BLaER1 (cell line): ENCODE measurements at regions not wholly inside any gene's neighbourhood (a gene's known extent, or its start where the extent isn't known, plus 50 kb on each side); places are given as distances from the start of the nearest gene placed in this dataset.
"Not testable (repeated sequence)": the region's sequence is repeated elsewhere in the genome, so short reads cannot be mapped to it uniquely, and the experiment has no call there.

ENCODE experiments used
- H3K27ac ChIP-seq: shearing (Covaris generic); formaldehyde crosslinking; 2 replicates; pipeline ENCODE4 v1.8.1; 2022
- H3K27me3 ChIP-seq: shearing (Covaris generic); formaldehyde crosslinking; 2 replicates; pipeline ENCODE4 v1.8.1; 2022
- H3K36me3 ChIP-seq: shearing (Covaris generic); formaldehyde crosslinking; 2 replicates; pipeline ENCODE4 v1.8.1; 2022
- H3K4me1 ChIP-seq: shearing (Covaris generic); formaldehyde crosslinking; 2 replicates; pipeline ENCODE4 v1.8.1; 2022
- H3K4me2 ChIP-seq: shearing (Covaris generic); formaldehyde crosslinking; 2 replicates; pipeline ENCODE4 v1.8.1; 2022
- H3K4me3 ChIP-seq: shearing (Covaris generic); formaldehyde crosslinking; 2 replicates; pipeline ENCODE4 v1.8.1; 2022
- H3K9ac ChIP-seq: shearing (Covaris generic); formaldehyde crosslinking; 2 replicates; pipeline ENCODE4 v1.8.1; 2022
- H3K9me3 ChIP-seq: shearing (Covaris generic); formaldehyde crosslinking; 2 replicates; pipeline ENCODE4 v1.8.1; 2022
- H4K20me1 ChIP-seq: shearing (Covaris generic); formaldehyde crosslinking; 2 replicates; pipeline ENCODE4 v1.8.1; 2022
- Cebpa-rat ChIP-seq: shearing (Covaris generic); IDR thresholded peaks from 2 replicates; pipeline ENCODE4 v1.8.1; 2022

- H3K27me3 ChIP-seq, result no peaks in the 10 kb centered on the region
- no peaks in the 10 kb centered on the region for H3K36me3 ChIP-seq
- H4K20me1 ChIP-seq, result no peaks in the 10 kb centered on the region
- no peak overlapping the region for H3K27ac ChIP-seq
- no peak overlapping the region for H3K4me3 ChIP-seq
- peaks cover 5% of the 10 kb centered on the region; the same call in 1 of the 2 replicates for H3K9me3 ChIP-seq
- no peak for TF ChIP-seq Cebpa-rat
- H3K4me1 ChIP-seq, result peaks cover 14% of the 10 kb centered on the region
- H3K9ac ChIP-seq, result no peak overlapping the region
- H3K4me2 ChIP-seq, result no peak overlapping the region
Observed at GRCh38 chr5:124952079-124952478, 205.6 kb upstream of the ZNF608 start.

GRCh38 chr5:124952566-124952965 is 206.1 kb upstream of the ZNF608 start:
- H3K4me2 ChIP-seq, result no peak overlapping the region
- H3K4me3 ChIP-seq, result no peak overlapping the region
- H3K27me3 ChIP-seq, result no peaks in the 10 kb centered on the region

GRCh38 chr5:124954784-124955183 is 208.3 kb upstream of the ZNF608 start:
- Histone ChIP-seq H3K4me2 (no peak overlapping the region), H4K20me1 (no peaks in the 10 kb centered on the region), H3K9ac (no peak overlapping the region), H3K4me1 (no peaks in the 10 kb centered on the region), H3K27me3 (no peaks in the 10 kb centered on the region), H3K27ac (no peak overlapping the region), H3K4me3 (no peak overlapping the region), H3K9me3 (peaks cover 14% of the 10 kb centered on the region), H3K36me3 (no peaks in the 10 kb centered on the region)
- TF ChIP-seq Cebpa-rat, result no peak

More at GRCh38 chr5:124952566-124952965, 206.1 kb upstream of the ZNF608 start:
- no peak overlapping the region for H3K27ac ChIP-seq
- H3K9ac ChIP-seq, result no peak overlapping the region
- H3K4me1 ChIP-seq, result peaks cover 14% of the 10 kb centered on the region
- H3K36me3 ChIP-seq, result no peaks in the 10 kb centered on the region
- H4K20me1 ChIP-seq, result no peaks in the 10 kb centered on the region
- peaks cover 5% of the 10 kb centered on the region; the same call in 1 of the 2 replicates for H3K9me3 ChIP-seq
- no peak for TF ChIP-seq Cebpa-rat

GRCh38 chr5:124956471-124957029 is 210.1 kb upstream of the ZNF608 start:
- H3K4me1 ChIP-seq, result no peaks in the 10 kb centered on the region
- no peak overlapping the region for H3K4me3 ChIP-seq
- H3K9ac ChIP-seq, result no peak overlapping the region
- no peak for TF ChIP-seq Cebpa-rat
- no peaks in the 10 kb centered on the region for H3K36me3 ChIP-seq
- no peak overlapping the region for H3K27ac ChIP-seq
- H3K4me2 ChIP-seq, result no peak overlapping the region
- peaks cover 16% of the 10 kb centered on the region for H3K9me3 ChIP-seq
- no peaks in the 10 kb centered on the region for H4K20me1 ChIP-seq
- H3K27me3 ChIP-seq, result no peaks in the 10 kb centered on the region

GRCh38 chr5:124957063-124957462 is 210.6 kb upstream of the ZNF608 start:
- H3K4me3 ChIP-seq, result no peak overlapping the region
- H3K4me2 ChIP-seq, result no peak overlapping the region
- H3K9ac ChIP-seq, result no peak overlapping the region
- H3K9me3 ChIP-seq, result peaks cover 16% of the 10 kb centered on the region
- H3K4me1 ChIP-seq, result no peaks in the 10 kb centered on the region
- no peaks in the 10 kb centered on the region for H3K36me3 ChIP-seq
- H4K20me1 ChIP-seq, result no peaks in the 10 kb centered on the region
- no peak overlapping the region for H3K27ac ChIP-seq
- H3K27me3 ChIP-seq, result no peaks in the 10 kb centered on the region
- no peak for TF ChIP-seq Cebpa-rat

- Histone ChIP-seq H3K9me3 (peaks cover 22% of the 10 kb centered on the region), H3K4me2 (no peak overlapping the region), H3K27me3 (no peaks in the 10 kb centered on the region), H3K9ac (no peak overlapping the region), H3K36me3 (no peaks in the 10 kb centered on the region), H3K27ac (no peak overlapping the region), H4K20me1 (no peaks in the 10 kb centered on the region), H3K4me1 (no peaks in the 10 kb centered on the region), H3K4me3 (no peak overlapping the region)
- no peak for TF ChIP-seq Cebpa-rat
Observed at GRCh38 chr5:124960266-124960665, 213.8 kb upstream of the ZNF608 start.

- H3K4me3 ChIP-seq, result no peak overlapping the region
- H3K9ac ChIP-seq, result no peak overlapping the region
- no peak overlapping the region for H3K27ac ChIP-seq
- no peak overlapping the region for H3K4me2 ChIP-seq
- no peaks in the 10 kb centered on the region for H3K4me1 ChIP-seq
- peaks cover 22% of the 10 kb centered on the region for H3K9me3 ChIP-seq
- no peak for TF ChIP-seq Cebpa-rat
- no peaks in the 10 kb centered on the region for H3K27me3 ChIP-seq
- no peaks in the 10 kb centered on the region for H4K20me1 ChIP-seq
- H3K36me3 ChIP-seq, result no peaks in the 10 kb centered on the region
Observed at GRCh38 chr5:124961521-124961920, 215.1 kb upstream of the ZNF608 start.

- no peaks in the 10 kb centered on the region for H3K36me3 ChIP-seq
- H3K4me2 ChIP-seq, result no peak overlapping the region
- TF ChIP-seq Cebpa-rat, result no peak
- H3K27me3 ChIP-seq, result no peaks in the 10 kb centered on the region
- H3K4me1 ChIP-seq, result no peaks in the 10 kb centered on the region
- no peak overlapping the region for H3K27ac ChIP-seq
- H3K9me3 ChIP-seq, result peaks cover 22% of the 10 kb centered on the region
- H3K4me3 ChIP-seq, result no peak overlapping the region
- no peak overlapping the region for H3K9ac ChIP-seq
- no peaks in the 10 kb centered on the region for H4K20me1 ChIP-seq
Observed at GRCh38 chr5:124962111-124962510, 215.7 kb upstream of the ZNF608 start.

- no peaks in the 10 kb centered on the region for H3K4me1 ChIP-seq
- H3K4me3 ChIP-seq, result no peak overlapping the region
- no peaks in the 10 kb centered on the region for H3K27me3 ChIP-seq
- H3K4me2 ChIP-seq, result no peak overlapping the region
- no peak overlapping the region for H3K9ac ChIP-seq
- H3K27ac ChIP-seq, result no peak overlapping the region
- TF ChIP-seq Cebpa-rat, result no peak
- no peaks in the 10 kb centered on the region for H3K36me3 ChIP-seq
- H3K9me3 ChIP-seq, result peaks cover 22% of the 10 kb centered on the region
- no peaks in the 10 kb centered on the region for H4K20me1 ChIP-seq
Observed at GRCh38 chr5:124962735-124963134, 216.3 kb upstream of the ZNF608 start.

GRCh38 chr5:124963236-124963919 is 216.9 kb upstream of the ZNF608 start:
- no peak overlapping the region for H3K27ac ChIP-seq
- H3K4me1 ChIP-seq, result no peaks in the 10 kb centered on the region

GRCh38 chr5:124966741-124967140 is 220.3 kb upstream of the ZNF608 start:
- not testable (repeated sequence) for H3K27me3 ChIP-seq, H3K36me3 ChIP-seq, H3K9me3 ChIP-seq, H3K4me3 ChIP-seq, H3K4me2 ChIP-seq, H3K9ac ChIP-seq, H3K4me1 ChIP-seq, H4K20me1 ChIP-seq, H3K27ac ChIP-seq

More at GRCh38 chr5:124963236-124963919, 216.9 kb upstream of the ZNF608 start:
- H3K4me2 ChIP-seq, result no peak overlapping the region
- peak; percentile 72 for TF ChIP-seq Cebpa-rat
- peaks cover 23% of the 10 kb centered on the region for H3K9me3 ChIP-seq
- no peak overlapping the region for H3K4me3 ChIP-seq
- H4K20me1 ChIP-seq, result no peaks in the 10 kb centered on the region
- no peaks in the 10 kb centered on the region for H3K36me3 ChIP-seq
- H3K27me3 ChIP-seq, result no peaks in the 10 kb centered on the region
- no peak overlapping the region for H3K9ac ChIP-seq

GRCh38 chr5:124970381-124970780 is 223.9 kb upstream of the ZNF608 start:
- not testable (repeated sequence) for H3K4me1 ChIP-seq, H4K20me1 ChIP-seq, H3K36me3 ChIP-seq, H3K4me2 ChIP-seq, H3K27ac ChIP-seq, H3K4me3 ChIP-seq, H3K9me3 ChIP-seq, H3K27me3 ChIP-seq, H3K9ac ChIP-seq
